Trophoblast cell (in vitro differentiated cells and primary cell): ENCODE measurements at regions not wholly inside any gene's neighbourhood (a gene's known extent, or its start where the extent isn't known, plus 50 kb on each side); places are given as distances from the start of the nearest gene placed in this dataset.
A peak's percentile ranks its signal among the peaks of the same experiment; 100 is the strongest.

ENCODE experiments used
- DNase-seq, 2 donors: peaks; one replicate each; pipeline ENCODE4 v3.0.0-alpha.2; 2016
- H2AFZ ChIP-seq: 2 replicates; pipeline ENCODE4 v1.6.1; 2013; ENCODE audit warnings: low read length, moderate library complexity, mild to moderate bottlenecking; ENCODE audit not compliant: insufficient read depth, poor library complexity
- H2AK5ac ChIP-seq: 2 replicates; pipeline ENCODE4 v1.6.1; 2013; ENCODE audit warnings: mild to moderate bottlenecking, low read length
- H2BK120ac ChIP-seq: 2 replicates; pipeline ENCODE4 v1.6.1; 2013; ENCODE audit warnings: low read length, mild to moderate bottlenecking, moderate library complexity; ENCODE audit not compliant: insufficient read depth, poor library complexity
- H2BK12ac ChIP-seq: 2 replicates; pipeline ENCODE4 v1.6.1; 2013; ENCODE audit warnings: mild to moderate bottlenecking, low read length, moderate library complexity
- H2BK5ac ChIP-seq: 2 replicates; pipeline ENCODE4 v1.6.1; 2013; ENCODE audit warnings: low read length, low read depth, moderate library complexity, mild to moderate bottlenecking; ENCODE audit not compliant: poor library complexity
- H3K14ac ChIP-seq: 2 replicates; pipeline ENCODE4 v1.6.1; 2013; ENCODE audit warnings: mild to moderate bottlenecking, low read length
- H3K18ac ChIP-seq: 2 replicates; pipeline ENCODE4 v1.6.1; 2013; ENCODE audit warnings: mild to moderate bottlenecking, low read length
- H3K23ac ChIP-seq: 2 replicates; pipeline ENCODE4 v1.6.1; 2013; ENCODE audit warnings: low read length
- H3K27ac ChIP-seq: 2 replicates; pipeline ENCODE4 v1.5.1; 2013; ENCODE audit warnings: low read depth, mild to moderate bottlenecking, inconsistent platforms, low read length, moderate library complexity
- H3K27me3 ChIP-seq: 2 replicates; pipeline ENCODE4 v1.6.1; 2013; ENCODE audit warnings: inconsistent platforms, mild to moderate bottlenecking, low read length, moderate library complexity; ENCODE audit not compliant: insufficient read depth
- H3K36me3 ChIP-seq, 2 experiments: 1 replicate in 1 of 2; 2 replicates in 1 of 2; pipeline ENCODE4 v1.6.1; 2013; ENCODE audit warnings: low read length in 2 of 2, mild to moderate bottlenecking in 2 of 2, moderate library complexity in 1 of 2; ENCODE audit not compliant: insufficient read depth in 2 of 2, control insufficient read depth in 1 of 2
- H3K4ac ChIP-seq: 2 replicates; pipeline ENCODE4 v1.6.1; 2013; ENCODE audit warnings: low read depth, mild to moderate bottlenecking, low read length, moderate library complexity
- H3K4me1 ChIP-seq, 2 experiments: 1 replicate in 1 of 2; 2 replicates in 1 of 2; pipeline ENCODE4 v1.6.1; 2013; ENCODE audit warnings: low read length in 2 of 2, mild to moderate bottlenecking in 2 of 2, moderate library complexity in 1 of 2; ENCODE audit not compliant: insufficient read depth in 2 of 2, control insufficient read depth in 1 of 2
- H3K4me2 ChIP-seq: 2 replicates; pipeline ENCODE4 v1.6.1; 2013; ENCODE audit warnings: inconsistent platforms, mild to moderate bottlenecking, low read length, moderate library complexity
- H3K4me3 ChIP-seq: 2 replicates; pipeline ENCODE4 v1.5.1; 2013; ENCODE audit warnings: mild to moderate bottlenecking, low read depth, low read length, inconsistent platforms
- H3K79me1 ChIP-seq: one replicate; pipeline ENCODE4 v1.6.1; 2013; ENCODE audit warnings: low read length
- H3K79me2 ChIP-seq: 2 replicates; pipeline ENCODE4 v1.6.1; 2013; ENCODE audit warnings: low read length, mild to moderate bottlenecking; ENCODE audit not compliant: control insufficient read depth, insufficient read depth, poor library complexity
- H3K9ac ChIP-seq: 2 replicates; pipeline ENCODE4 v1.6.1; 2013; ENCODE audit warnings: mild to moderate bottlenecking, low read length
- H3K9me3 ChIP-seq: 2 replicates; pipeline ENCODE4 v1.6.1; 2013; ENCODE audit warnings: low read depth, mild to moderate bottlenecking, control low read depth, inconsistent platforms, low read length; ENCODE audit not compliant: insufficient read depth
- H4K12ac ChIP-seq: 2 replicates; pipeline ENCODE4 v1.6.1; 2013; ENCODE audit warnings: low read depth, mild to moderate bottlenecking, low read length, moderate library complexity
- H4K8ac ChIP-seq: 2 replicates; pipeline ENCODE4 v1.6.1; 2013; ENCODE audit warnings: low read depth, mild to moderate bottlenecking, low read length, moderate library complexity
- H4K91ac ChIP-seq: one replicate; pipeline ENCODE4 v1.6.1; 2013; ENCODE audit warnings: low read depth, mild to moderate bottlenecking, low read length, moderate library complexity
- WGBS: extraction: QIAGEN DNeasy Blood & Tissue Kit; methylation state at CpG from one replicate; pipeline ENCODE4 v1.1.7; 2013; ENCODE audit warnings: missing lambda C conversion rate; ENCODE audit not compliant: insufficient read length, insufficient coverage; ENCODE audit errors: extremely low coverage; 5-methylcytosine and 5-hydroxymethylcytosine counted together

GRCh38 chr17:73847952-73848351, 203.7 kb upstream of the SDK2 start:
- Histone ChIP-seq H2BK120ac (no peak overlapping the region), H3K9me3 (peaks cover 10% of the 10 kb centered on the region), H3K36me3 (no peaks in the 10 kb centered on the region), H4K8ac (no peak overlapping the region), H4K12ac (no peak overlapping the region), H4K91ac (no peak overlapping the region), H2BK12ac (no peak overlapping the region), H3K9ac (no peak overlapping the region), H2AFZ (no peak overlapping the region), H3K23ac (no peak overlapping the region), H3K79me1 (no peaks in the 10 kb centered on the region), H3K4me3 (no peak overlapping the region), H2AK5ac (no peak overlapping the region), H3K14ac (no peak overlapping the region), H2BK5ac (no peak overlapping the region), H3K79me2 (no peaks in the 10 kb centered on the region), H3K18ac (no peak overlapping the region), H3K4me2 (no peak overlapping the region), H3K4ac (no peak overlapping the region), H3K27me3 (peaks cover 2% of the 10 kb centered on the region), H3K4me1 (no peaks in the 10 kb centered on the region), H3K27ac (no peak overlapping the region)
- DNase-seq, result no peak
- no CpG with 5 or more reads among the region's 12 CpGs for WGBS

GRCh38 chr17:73850426-73850825, 206.2 kb upstream of the SDK2 start:
- no peak overlapping the region for H4K8ac ChIP-seq

DNA sequence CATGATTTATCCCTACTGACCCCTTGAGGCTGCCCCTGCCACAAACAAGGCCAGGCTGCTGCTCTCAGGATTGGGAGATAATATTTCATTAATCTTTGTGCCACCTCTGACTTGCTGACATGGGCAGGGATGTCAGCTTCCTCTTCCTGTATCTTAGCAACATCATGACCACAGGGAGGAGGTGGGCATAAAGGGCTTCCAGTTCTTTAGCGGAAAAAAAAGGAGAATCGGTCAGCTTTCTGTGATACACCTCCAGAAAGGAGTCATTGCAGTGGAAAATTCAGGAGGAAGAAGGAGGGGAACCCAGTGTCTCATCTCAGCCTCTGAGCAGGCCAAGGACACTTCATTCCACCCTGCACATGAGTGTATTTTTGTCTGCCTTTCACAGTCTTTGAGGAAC, 206.8 kb upstream of the SDK2 start:
- Histone ChIP-seq H3K27ac (no peak overlapping the region), H2BK5ac (no peak overlapping the region), H3K4me3 (no peak overlapping the region), H3K4me1 (no peaks in the 10 kb centered on the region), H2BK12ac (no peak overlapping the region), H3K4me2 (no peak overlapping the region), H2AK5ac (no peak overlapping the region), H3K27me3 (peaks cover 2% of the 10 kb centered on the region), H4K91ac (no peak overlapping the region), H3K79me2 (no peaks in the 10 kb centered on the region), H3K9ac (no peak overlapping the region), H3K79me1 (no peaks in the 10 kb centered on the region), H4K8ac (no peak overlapping the region), H3K9me3 (peaks cover 21% of the 10 kb centered on the region), H3K14ac (no peak overlapping the region), H2AFZ (no peak overlapping the region), H3K36me3 (no peaks in the 10 kb centered on the region), H3K18ac (no peak overlapping the region), H3K4ac (no peak overlapping the region), H2BK120ac (no peak overlapping the region), H4K12ac (no peak overlapping the region), H3K23ac (no peak overlapping the region)
- no peak for DNase-seq
- WGBS, result no CpG with 5 or more reads among the region's 2 CpGs

More at GRCh38 chr17:73850426-73850825, 206.2 kb upstream of the SDK2 start:
- no peaks in the 10 kb centered on the region for H3K79me1 ChIP-seq
- H3K79me2 ChIP-seq, result no peaks in the 10 kb centered on the region
- no peak overlapping the region for H3K18ac ChIP-seq
- no peak overlapping the region for H2AK5ac ChIP-seq
- H2BK12ac ChIP-seq, result no peak overlapping the region
- H2BK5ac ChIP-seq, result no peak overlapping the region
- H2BK120ac ChIP-seq, result no peak overlapping the region
- WGBS, result no CpG with 5 or more reads among the region's 3 CpGs
- no peaks in the 10 kb centered on the region for H3K4me1 ChIP-seq
- no peak overlapping the region for H4K12ac ChIP-seq
- no peak overlapping the region for H3K9ac ChIP-seq
- H3K14ac ChIP-seq, result no peak overlapping the region
- no peak overlapping the region for H3K4me2 ChIP-seq
- peaks cover 2% of the 10 kb centered on the region for H3K27me3 ChIP-seq
- H4K91ac ChIP-seq, result no peak overlapping the region
- H3K9me3 ChIP-seq, result peaks cover 21% of the 10 kb centered on the region
- H3K23ac ChIP-seq, result no peak overlapping the region
- H3K4ac ChIP-seq, result no peak overlapping the region
- no peak for DNase-seq
- H2AFZ ChIP-seq, result no peak overlapping the region
- no peak overlapping the region for H3K4me3 ChIP-seq
- no peak overlapping the region for H3K27ac ChIP-seq
- H3K36me3 ChIP-seq, result no peaks in the 10 kb centered on the region

DNA sequence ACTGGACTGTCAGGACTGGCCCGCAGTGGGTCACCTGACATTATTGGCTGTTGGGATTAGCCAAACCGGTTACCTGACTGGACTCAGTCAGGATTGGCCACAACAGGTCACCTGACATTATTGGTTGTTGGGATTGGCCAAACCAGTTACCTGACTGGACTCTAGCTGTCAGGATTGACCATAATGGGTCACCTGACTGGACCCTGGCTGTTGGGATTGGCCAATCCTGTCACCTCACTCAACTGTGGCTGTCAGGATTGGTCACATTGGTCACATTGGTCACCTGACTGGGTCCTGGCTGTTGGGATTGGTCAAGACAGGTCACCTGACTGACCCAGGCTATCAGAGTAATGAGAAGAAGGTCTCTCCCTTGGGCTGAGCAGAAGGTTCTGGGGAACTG, 207.7 kb upstream of the SDK2 start:
- no peak overlapping the region for H3K18ac ChIP-seq
- peak overlapping the region; percentile 36 for H3K4me3 ChIP-seq

More for the DNA sequence above, 207.7 kb upstream of the SDK2 start:
- H2BK120ac ChIP-seq, result no peak overlapping the region
- no peaks in the 10 kb centered on the region for H3K79me1 ChIP-seq
- WGBS, result no CpG with 5 or more reads among the region's 2 CpGs
- H3K9ac ChIP-seq, result no peak overlapping the region
- H3K23ac ChIP-seq, result no peak overlapping the region
- peaks cover 18% of the 10 kb centered on the region for H3K9me3 ChIP-seq
- H2BK5ac ChIP-seq, result no peak overlapping the region
- no peaks in the 10 kb centered on the region for H3K36me3 ChIP-seq
- H4K8ac ChIP-seq, result no peak overlapping the region
- DNase-seq, result no peak
- no peak overlapping the region for H3K4me2 ChIP-seq
- no peak overlapping the region for H3K14ac ChIP-seq
- no peaks in the 10 kb centered on the region for H3K79me2 ChIP-seq
- no peak overlapping the region for H4K12ac ChIP-seq
- no peak overlapping the region for H4K91ac ChIP-seq
- H3K27me3 ChIP-seq, result peaks cover 2% of the 10 kb centered on the region
- no peak overlapping the region for H2AK5ac ChIP-seq
- H3K4me1 ChIP-seq, result no peaks in the 10 kb centered on the region
- no peak overlapping the region for H3K4ac ChIP-seq
- H2BK12ac ChIP-seq, result no peak overlapping the region
- H3K27ac ChIP-seq, result no peak overlapping the region
- H2AFZ ChIP-seq, result no peak overlapping the region
